GM12874 (cell line): ENCODE measurements at regions not wholly inside any gene's neighbourhood (a gene's known extent, or its start where the extent isn't known, plus 50 kb on each side); places are given as distances from the start of the nearest gene placed in this dataset.

Experiments
- TF ChIP-seq, protein P1 (sequence below): IDR thresholded peaks from 2 replicates; pipeline ENCODE4 v1.5.1; 2011; ENCODE audit warnings: low read depth, mild to moderate bottlenecking, control low read depth, low read length, moderate library complexity; ENCODE audit not compliant: insufficient read depth

DNA sequence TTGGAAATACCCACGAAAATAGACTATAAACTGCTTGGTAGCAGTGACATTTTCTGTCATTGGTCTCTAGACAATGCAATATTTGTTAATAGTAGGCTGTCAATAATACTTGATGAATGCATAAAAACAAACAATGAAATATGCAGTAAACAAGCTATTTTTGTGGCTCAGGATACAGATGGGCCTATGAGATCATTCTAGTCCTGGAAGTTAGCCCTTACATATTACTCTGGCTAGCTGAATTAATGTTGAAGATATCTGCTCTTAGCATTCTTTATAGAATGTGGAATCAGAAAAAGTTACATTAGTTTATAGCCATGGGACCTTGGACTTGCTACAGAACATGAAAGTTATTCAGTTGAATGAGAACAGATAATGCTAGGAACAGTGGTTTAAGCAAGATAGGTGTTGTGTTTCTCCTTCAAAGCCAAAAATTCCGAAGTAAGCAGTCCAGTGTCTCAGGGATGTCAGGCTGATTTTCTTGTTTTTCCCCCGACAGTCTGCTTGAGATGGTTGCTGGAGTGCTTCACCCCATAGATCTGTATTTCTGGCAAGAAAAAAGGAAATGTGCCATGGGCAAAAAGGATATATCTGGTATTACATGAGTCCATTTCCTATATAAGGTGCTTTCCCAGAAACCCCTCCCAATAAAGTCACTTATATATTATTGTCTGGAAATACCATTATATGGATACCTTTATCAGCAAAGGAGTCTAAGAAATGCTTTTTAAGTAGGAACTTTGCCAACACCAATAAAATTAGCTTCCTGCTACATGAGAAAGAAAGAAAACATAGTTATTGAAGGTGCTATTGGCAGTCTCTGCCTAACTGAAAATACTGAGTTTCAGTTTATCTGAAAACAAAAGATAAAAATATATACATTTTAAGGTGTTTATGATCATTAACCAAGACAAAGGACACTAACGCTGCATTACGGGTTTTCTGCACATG lies 619.4 kb upstream of the ATP2B1 start:
- TF ChIP-seq, protein P1, sequence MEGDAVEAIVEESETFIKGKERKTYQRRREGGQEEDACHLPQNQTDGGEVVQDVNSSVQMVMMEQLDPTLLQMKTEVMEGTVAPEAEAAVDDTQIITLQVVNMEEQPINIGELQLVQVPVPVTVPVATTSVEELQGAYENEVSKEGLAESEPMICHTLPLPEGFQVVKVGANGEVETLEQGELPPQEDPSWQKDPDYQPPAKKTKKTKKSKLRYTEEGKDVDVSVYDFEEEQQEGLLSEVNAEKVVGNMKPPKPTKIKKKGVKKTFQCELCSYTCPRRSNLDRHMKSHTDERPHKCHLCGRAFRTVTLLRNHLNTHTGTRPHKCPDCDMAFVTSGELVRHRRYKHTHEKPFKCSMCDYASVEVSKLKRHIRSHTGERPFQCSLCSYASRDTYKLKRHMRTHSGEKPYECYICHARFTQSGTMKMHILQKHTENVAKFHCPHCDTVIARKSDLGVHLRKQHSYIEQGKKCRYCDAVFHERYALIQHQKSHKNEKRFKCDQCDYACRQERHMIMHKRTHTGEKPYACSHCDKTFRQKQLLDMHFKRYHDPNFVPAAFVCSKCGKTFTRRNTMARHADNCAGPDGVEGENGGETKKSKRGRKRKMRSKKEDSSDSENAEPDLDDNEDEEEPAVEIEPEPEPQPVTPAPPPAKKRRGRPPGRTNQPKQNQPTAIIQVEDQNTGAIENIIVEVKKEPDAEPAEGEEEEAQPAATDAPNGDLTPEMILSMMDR = no peak

DNA sequence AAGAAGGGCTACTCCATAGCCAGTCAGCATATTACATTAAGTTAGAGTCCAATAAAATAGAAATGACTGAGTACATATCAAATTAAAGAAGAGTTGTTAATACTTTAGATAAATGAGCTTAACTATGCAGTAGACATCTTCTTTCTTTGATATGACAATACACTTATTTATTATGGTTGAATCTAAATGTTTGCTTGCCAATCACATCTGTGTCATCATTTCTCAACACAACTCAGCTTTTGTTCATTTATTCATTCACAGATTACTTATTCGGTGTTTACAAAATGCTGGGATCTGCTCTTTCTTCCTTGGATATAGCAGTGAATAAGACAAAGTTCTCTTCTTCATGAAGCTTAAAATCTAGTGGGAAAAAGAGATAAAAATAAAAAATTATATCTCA lies 614.6 kb upstream of the ATP2B1 start:
- TF ChIP-seq, protein P1 = no peak

DNA sequence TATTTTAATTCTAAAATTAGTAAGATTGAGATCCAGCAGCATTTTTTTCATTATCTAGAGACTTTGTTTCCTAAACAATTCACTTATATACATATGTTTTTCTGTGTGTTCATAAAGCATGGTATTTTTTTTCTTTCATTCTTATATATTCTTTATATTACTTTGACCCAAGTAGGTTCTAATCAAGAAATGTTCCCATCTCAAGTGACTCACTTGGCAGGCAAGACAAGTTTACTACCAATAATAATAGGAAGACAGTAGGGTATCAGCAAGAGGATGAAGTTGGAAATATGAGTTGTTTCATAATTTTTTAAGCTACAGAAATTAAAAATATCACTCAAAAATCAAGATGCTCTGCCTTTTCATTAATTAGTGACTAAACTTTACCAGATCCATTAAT lies 613.4 kb upstream of the ATP2B1 start:
- TF ChIP-seq, protein P1 = no peak

DNA sequence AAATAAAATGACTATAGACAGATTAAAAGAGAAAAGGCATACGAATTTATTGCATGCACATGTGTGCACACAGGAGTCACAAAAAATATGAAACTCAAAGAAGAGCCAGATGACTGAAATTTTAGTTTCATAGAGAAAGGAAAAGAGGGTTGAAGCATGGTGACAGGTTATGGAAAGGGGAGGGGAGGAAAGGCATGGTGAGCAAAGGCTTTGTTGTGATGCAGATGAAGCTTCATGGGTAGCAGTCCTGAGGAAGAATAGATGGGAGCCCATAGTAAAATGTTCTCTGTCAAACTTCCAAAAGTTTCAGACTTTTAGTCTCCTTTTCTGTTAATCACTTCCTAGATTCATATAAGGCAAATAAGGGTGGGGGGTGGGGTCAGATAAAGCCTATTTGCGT lies 612.7 kb upstream of the ATP2B1 start:
- TF ChIP-seq, protein P1 = no peak

DNA sequence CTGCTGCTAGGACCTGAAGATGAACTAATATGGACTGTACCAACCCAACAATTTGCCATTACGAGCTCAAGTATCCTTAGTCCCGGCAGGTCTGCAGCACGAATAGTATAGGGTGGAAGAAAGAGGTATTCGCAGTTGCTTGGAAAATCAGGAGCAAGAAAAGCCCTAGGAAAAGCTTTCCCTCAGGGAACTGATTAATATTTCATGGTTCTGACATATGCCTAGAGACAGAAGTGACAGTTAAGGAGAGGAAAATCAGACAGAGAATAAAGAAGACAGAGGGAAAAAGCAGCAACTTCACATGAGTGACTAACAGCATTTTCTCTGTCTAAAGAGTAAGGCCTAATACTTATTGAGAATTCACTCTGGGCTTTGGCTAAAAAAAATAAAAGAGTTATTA lies 602.9 kb upstream of the ATP2B1 start:
- TF ChIP-seq, protein P1 = no peak

DNA sequence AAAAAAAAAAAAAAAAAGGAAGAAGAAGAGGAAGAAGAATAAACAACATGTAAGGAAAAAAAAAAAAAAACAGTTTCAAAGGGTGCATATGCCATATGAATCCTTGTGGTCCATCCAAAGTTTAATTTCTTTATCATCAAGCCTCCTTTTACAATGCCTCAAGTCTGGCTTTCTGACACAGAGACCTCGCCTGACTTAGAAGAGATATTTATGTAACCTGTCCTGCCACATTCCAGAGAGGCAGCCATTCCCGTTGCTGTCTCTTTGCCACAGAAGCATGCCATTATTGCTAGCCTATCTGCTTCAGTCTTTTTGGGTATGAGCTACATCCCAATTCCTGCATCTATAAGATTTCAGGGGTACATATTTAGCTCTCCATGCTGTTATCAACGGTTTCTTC lies 596.7 kb upstream of the ATP2B1 start:
- TF ChIP-seq, protein P1 = no peak

DNA sequence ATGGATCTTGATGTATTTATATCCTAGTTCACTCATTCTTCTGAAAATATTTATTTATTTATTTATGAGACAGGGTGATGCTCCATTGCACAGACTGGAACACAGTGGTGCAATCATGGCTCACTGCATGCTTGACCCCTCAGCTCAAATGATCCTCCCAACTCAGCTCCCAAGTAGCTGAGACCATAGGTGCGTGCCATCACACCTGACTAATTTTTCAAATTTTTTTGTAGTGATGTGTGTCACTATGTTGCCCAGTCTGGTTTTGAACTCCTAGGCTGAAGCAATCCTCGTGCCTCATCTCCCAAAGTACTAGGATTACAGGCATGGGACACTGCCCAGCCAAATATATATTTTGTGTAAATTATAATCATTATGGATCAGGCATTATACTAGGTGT lies 595.6 kb upstream of the ATP2B1 start:
- TF ChIP-seq, protein P1 = no peak
